Thyroid gland (tissue), 4 donors: ENCODE measurements at regions not wholly inside any gene's neighbourhood (a gene's known extent, or its start where the extent isn't known, plus 50 kb on each side); places are given as distances from the start of the nearest gene placed in this dataset.
"Not testable (repeated sequence)": the region's sequence is repeated elsewhere in the genome, so short reads cannot be mapped to it uniquely, and the experiment has no call there.

ENCODE experiments used
- DNase-seq, 2 donors: peaks; one replicate each; pipeline ENCODE4 v3.0.0-alpha.2; 2019
- H3K27ac ChIP-seq, 3 donors: fragments of 200-600 bp; sonication (generic); 1 replicate in 2 of 3; 2 replicates in 1 of 3; pipeline ENCODE4 v1.5.1; 2016 to 2019; ENCODE audit warnings: mild to moderate bottlenecking in 1 of 3, moderate library complexity in 1 of 3
- H3K27me3 ChIP-seq: fragments of 200-600 bp; sonication (generic); one replicate; pipeline ENCODE4 v1.5.1; 2019
- H3K36me3 ChIP-seq, 2 donors: fragments of 200-600 bp; sonication (generic); one replicate each; pipeline ENCODE4 v1.5.1; 2016 to 2019
- H3K4me1 ChIP-seq, 2 donors: fragments of 200-600 bp; sonication (generic); one replicate each; pipeline ENCODE4 v1.5.1; 2017 to 2019
- H3K4me3 ChIP-seq, 3 donors: fragments of 200-600 bp; sonication (generic); replicated peaks in 1 of 3; 1 replicate in 2 of 3; 2 replicates in 1 of 3; pipeline ENCODE4 v1.5.1; 2016; ENCODE audit warnings: mild to moderate bottlenecking in 1 of 3
- H3K9me3 ChIP-seq: fragments of 200-600 bp; sonication (generic); one replicate; pipeline ENCODE4 v1.5.1; 2017
- POLR2A ChIP-seq, 2 donors: fragments of 450-650 bp; IDR thresholded peaks; one replicate each; pipeline ENCODE4 v1.6.1; 2017; ENCODE audit warnings: antibody characterized with exemption in 2 of 2, mild to moderate bottlenecking in 2 of 2, moderate library complexity in 1 of 2
- WGBS, 2 donors: methylation state at CpG; one replicate each; pipeline ENCODE4 v1.1.5; 2017; 5-methylcytosine and 5-hydroxymethylcytosine counted together
- intact Hi-C: fragments of 100-400 bp; cut with DNase I; formaldehyde crosslinking; loops from one replicate; pipeline ENCODE4 v1.15.1; 2023
- TF ChIP-seq, protein P1 (sequence below), 6 experiments: fragments of 200-600 bp in 3 of 6; fragments of 450-650 bp in 3 of 6; sonication (generic) in 3 of 6; IDR thresholded peaks; one replicate each; pipeline ENCODE4 v1.5.1; 2016 to 2019; ENCODE audit warnings: antibody characterized with exemption in 6 of 6, mild to moderate bottlenecking in 2 of 6, inconsistent platforms in 1 of 6, moderate library complexity in 1 of 6

DNA sequence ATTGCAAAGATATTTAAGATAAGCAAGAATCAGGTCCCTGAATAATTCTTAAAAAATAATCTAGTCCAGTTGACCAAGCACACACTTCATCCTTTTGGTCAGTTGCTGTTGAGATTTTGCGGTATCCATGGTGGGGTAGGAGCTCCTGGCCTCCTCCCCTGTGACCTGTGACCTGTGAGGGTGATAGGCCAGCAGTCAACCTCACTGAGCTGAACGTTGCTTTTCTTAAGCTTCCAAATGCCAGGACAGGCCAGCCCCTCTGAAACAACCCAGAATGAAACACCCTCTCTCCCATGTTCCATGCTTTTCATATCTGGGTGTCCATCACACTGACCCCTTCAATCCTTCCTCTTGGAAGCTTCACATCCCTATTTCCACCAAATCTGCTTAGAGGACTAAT lies 164.9 kb downstream of the THBS2 start:
- Histone ChIP-seq H3K4me1 (no peaks in the 10 kb centered on the region), H3K9me3 (no peaks in the 10 kb centered on the region), H3K4me3 (no peak overlapping the region), H3K27ac (no peak overlapping the region), H3K27me3 (no peaks in the 10 kb centered on the region), H3K36me3 (no peaks in the 10 kb centered on the region)
- no peak for DNase-seq
- 72 to 75% methylated on average over 2 of the region's 2 CpGs for WGBS, 2 donors
- no peak for TF ChIP-seq POLR2A (IDR thresholded peaks at IDR 0.05)
- TF ChIP-seq, protein P1, sequence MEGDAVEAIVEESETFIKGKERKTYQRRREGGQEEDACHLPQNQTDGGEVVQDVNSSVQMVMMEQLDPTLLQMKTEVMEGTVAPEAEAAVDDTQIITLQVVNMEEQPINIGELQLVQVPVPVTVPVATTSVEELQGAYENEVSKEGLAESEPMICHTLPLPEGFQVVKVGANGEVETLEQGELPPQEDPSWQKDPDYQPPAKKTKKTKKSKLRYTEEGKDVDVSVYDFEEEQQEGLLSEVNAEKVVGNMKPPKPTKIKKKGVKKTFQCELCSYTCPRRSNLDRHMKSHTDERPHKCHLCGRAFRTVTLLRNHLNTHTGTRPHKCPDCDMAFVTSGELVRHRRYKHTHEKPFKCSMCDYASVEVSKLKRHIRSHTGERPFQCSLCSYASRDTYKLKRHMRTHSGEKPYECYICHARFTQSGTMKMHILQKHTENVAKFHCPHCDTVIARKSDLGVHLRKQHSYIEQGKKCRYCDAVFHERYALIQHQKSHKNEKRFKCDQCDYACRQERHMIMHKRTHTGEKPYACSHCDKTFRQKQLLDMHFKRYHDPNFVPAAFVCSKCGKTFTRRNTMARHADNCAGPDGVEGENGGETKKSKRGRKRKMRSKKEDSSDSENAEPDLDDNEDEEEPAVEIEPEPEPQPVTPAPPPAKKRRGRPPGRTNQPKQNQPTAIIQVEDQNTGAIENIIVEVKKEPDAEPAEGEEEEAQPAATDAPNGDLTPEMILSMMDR (IDR thresholded peaks at IDR 0.05): no peak
- intact Hi-C loops: no loop called here

DNA sequence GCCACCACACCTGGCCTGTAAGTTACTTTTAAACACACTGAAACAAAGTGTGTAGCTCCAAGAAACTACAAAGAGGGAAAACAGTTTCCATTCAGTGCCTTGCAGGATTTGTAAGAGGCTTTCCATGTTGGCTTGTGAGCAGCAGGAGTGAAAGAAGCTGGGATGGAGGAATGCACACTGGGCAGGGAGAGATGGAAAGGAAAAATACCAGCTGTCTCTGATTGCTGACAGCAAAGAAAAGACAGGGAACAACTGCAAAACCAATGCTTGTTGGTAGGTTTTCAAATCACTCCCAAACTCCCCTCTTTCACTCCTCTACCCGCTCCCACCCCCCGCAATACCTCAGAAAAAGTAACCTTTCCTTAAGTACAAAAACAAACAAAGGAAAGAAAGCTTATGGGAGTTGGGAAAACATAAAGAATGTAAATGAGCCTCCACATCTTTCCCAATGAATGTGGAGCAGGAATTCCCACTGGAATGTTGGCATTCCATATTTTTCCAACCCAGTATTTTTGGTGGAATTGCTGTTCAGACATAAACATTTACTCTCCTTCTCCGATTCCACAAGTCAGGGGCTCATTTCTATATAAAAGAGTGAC lies 166.1 kb downstream of the THBS2 start:
- H3K4me3 ChIP-seq: no peak overlapping the region
- H3K27ac ChIP-seq: no peak overlapping the region
- H3K4me1 ChIP-seq: no peaks in the 10 kb centered on the region
- no peak for TF ChIP-seq POLR2A (IDR thresholded peaks at IDR 0.05)
- TF ChIP-seq, protein P1 (IDR thresholded peaks at IDR 0.05): no peak
- H3K27me3 ChIP-seq: no peaks in the 10 kb centered on the region
- 67 to 72% methylated on average over 3 of the region's 3 CpGs for WGBS, 2 donors
- intact Hi-C loops: no loop called here
- H3K9me3 ChIP-seq: no peaks in the 10 kb centered on the region
- DNase-seq: no peak
- no peaks in the 10 kb centered on the region for H3K36me3 ChIP-seq

DNA sequence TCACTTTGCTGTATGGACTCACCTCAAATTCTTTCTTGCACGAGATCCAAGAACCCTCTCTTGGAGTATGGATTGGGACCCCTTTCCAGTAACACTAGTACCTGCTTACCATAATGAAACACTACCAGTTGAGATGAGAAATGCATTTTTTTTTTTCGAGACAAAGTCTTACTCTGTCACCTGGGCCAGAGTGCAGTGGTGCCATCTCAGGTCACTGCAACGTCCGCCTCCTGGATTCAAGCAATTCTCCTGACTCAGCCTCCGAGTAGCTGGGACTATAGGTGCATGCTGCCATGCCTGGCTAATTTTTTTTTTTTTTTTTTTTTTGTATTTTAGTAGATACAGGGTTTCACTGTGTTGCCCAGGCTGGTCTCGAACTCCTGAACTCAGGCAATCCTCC lies 167.0 kb downstream of the THBS2 start:
- H3K9me3 ChIP-seq, H3K27me3 ChIP-seq, H3K27ac ChIP-seq, intact Hi-C loops, H3K4me3 ChIP-seq, H3K4me1 ChIP-seq, DNase-seq, H3K36me3 ChIP-seq: not testable (repeated sequence)
- WGBS, 2 donors: 89 to 92% methylated on average over 6 of the region's 6 CpGs

DNA sequence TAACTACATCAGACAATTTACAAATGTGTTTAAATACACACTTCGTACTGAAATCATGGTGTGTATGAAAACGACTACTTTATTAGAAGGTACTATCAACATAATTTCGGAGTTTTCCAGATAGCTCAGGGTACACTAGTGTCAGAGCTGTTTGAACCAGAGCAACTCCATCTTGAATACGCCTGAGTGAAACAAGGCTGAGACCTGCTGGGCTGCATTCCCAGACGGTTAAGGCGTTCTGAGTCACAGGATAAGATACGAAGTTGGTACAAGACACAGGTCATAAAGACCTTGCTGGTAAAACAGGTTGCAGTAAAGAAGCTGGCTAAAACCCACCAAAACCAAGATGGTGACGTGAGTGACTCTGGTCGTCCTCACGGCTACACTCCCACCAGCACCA lies 167.6 kb downstream of the THBS2 start:
- Histone ChIP-seq H3K27ac (no peak overlapping the region), H3K27me3 (no peaks in the 10 kb centered on the region), H3K4me3 (no peak overlapping the region), H3K36me3 (no peaks in the 10 kb centered on the region), H3K9me3 (no peaks in the 10 kb centered on the region), H3K4me1 (no peaks in the 10 kb centered on the region)
- no peak for DNase-seq
- TF ChIP-seq, protein P1 (IDR thresholded peaks at IDR 0.05): no peak
- no peak for TF ChIP-seq POLR2A (IDR thresholded peaks at IDR 0.05)
- 91 to 92% methylated on average over 10 of the region's 10 CpGs for WGBS, 2 donors
- intact Hi-C loops: no loop called here

DNA sequence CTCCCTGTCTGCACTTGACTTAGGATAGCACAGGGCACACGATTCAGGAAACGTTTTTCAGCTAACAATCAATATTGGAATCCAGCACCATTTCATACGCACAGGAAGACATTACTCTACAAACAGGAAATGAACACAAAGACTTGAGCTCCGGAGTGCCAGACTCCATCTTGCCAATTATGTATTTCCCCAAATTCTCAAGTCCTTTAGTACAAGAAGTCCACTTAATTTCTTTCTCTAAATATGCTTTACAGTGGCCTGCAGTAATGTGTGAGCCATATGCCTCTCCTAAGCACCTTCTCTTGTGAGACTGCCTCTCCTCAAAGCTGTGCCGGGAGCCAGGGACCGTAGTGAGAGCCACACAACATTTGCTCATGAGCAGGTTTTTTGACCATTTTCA lies 168.2 kb downstream of the THBS2 start:
- DNase-seq: no peak
- Histone ChIP-seq H3K4me1 (no peaks in the 10 kb centered on the region), H3K4me3 (no peak overlapping the region), H3K36me3 (no peaks in the 10 kb centered on the region), H3K27ac (no peak overlapping the region), H3K27me3 (no peaks in the 10 kb centered on the region), H3K9me3 (no peaks in the 10 kb centered on the region)
- intact Hi-C loops: no loop called here
- TF ChIP-seq POLR2A (IDR thresholded peaks at IDR 0.05): no peak
- TF ChIP-seq, protein P1 (IDR thresholded peaks at IDR 0.05): no peak
- 78 to 79% methylated on average over 6 of the region's 6 CpGs for WGBS, 2 donors

DNA sequence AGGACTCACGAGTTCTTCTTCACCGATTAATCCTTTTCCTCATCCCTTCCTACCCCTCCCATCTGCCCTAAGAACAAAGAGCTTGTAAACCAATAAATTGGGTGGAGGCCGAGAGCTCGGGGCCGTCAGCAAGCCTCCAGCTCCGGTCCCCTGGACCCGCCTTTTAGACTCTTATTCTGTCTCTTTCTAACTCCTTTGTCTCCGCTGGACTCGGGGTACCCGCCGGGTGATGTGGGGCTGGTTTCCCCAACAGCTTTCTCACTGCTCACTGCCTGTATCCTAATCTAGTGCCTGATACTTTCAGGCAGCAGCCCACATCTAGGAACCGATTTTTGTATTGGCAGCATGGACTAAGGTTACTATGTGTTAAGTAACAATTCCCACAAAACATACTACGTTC lies 169.1 kb downstream of the THBS2 start:
- H3K4me3 ChIP-seq, H3K4me1 ChIP-seq, intact Hi-C loops, H3K27me3 ChIP-seq, H3K27ac ChIP-seq, DNase-seq, H3K36me3 ChIP-seq, H3K9me3 ChIP-seq: not testable (repeated sequence)
- 94 to 95% methylated on average over 13 of the region's 13 CpGs for WGBS, 2 donors
